DND-41 (cell line): ENCODE measurements at regions not wholly inside any gene's neighbourhood (a gene's known extent, or its start where the extent isn't known, plus 50 kb on each side); places are given as distances from the start of the nearest gene placed in this dataset.
"Not testable (repeated sequence)": the region's sequence is repeated elsewhere in the genome, so short reads cannot be mapped to it uniquely, and the experiment has no call there.

ENCODE experiments used
- EZH2 ChIP-seq: IDR thresholded peaks from 3 replicates; pipeline ENCODE4 v1.6.1; 2012; ENCODE audit warnings: borderline replicate concordance, low read depth, mild to moderate bottlenecking, moderate library complexity, low read length, inconsistent platforms; ENCODE audit not compliant: severe bottlenecking
- TF ChIP-seq, protein P1 (sequence below): IDR thresholded peaks from 2 replicates; pipeline ENCODE4 v1.5.1; 2012; ENCODE audit warnings: borderline replicate concordance, low read length, moderate library complexity, mild to moderate bottlenecking; ENCODE audit not compliant: poor library complexity, severe bottlenecking; ENCODE audit errors: extremely low read depth

DNA sequence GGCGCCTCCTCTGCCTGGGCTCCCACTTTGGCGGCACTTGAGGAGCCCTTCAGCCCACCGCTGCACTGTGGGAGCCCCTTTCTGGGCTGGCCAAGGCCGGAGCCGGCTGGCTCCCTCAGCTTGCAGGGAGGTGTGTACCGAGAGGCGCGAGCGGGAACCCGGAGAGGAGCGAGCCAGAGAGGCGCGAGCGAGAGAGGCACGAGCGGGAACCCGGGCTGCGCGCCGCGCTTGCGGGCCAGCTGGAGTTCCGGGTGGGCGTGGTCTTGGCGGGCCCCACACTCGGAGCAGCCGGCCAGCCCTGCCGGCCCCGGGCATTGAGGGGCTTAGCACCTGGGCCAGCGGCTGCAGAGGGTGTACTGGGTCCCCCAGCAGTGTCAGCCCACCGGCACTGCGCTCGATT is 79.2 kb upstream of the HIVEP1 start:
- TF ChIP-seq, protein P1, sequence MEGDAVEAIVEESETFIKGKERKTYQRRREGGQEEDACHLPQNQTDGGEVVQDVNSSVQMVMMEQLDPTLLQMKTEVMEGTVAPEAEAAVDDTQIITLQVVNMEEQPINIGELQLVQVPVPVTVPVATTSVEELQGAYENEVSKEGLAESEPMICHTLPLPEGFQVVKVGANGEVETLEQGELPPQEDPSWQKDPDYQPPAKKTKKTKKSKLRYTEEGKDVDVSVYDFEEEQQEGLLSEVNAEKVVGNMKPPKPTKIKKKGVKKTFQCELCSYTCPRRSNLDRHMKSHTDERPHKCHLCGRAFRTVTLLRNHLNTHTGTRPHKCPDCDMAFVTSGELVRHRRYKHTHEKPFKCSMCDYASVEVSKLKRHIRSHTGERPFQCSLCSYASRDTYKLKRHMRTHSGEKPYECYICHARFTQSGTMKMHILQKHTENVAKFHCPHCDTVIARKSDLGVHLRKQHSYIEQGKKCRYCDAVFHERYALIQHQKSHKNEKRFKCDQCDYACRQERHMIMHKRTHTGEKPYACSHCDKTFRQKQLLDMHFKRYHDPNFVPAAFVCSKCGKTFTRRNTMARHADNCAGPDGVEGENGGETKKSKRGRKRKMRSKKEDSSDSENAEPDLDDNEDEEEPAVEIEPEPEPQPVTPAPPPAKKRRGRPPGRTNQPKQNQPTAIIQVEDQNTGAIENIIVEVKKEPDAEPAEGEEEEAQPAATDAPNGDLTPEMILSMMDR, result not testable (repeated sequence)
- TF ChIP-seq EZH2, result not testable (repeated sequence)
